ENCODE measurements at regions not wholly inside any gene's neighbourhood (a gene's known extent, or its start where the extent isn't known, plus 50 kb on each side); places are given as distances from the start of the nearest gene placed in this dataset.

DNA sequence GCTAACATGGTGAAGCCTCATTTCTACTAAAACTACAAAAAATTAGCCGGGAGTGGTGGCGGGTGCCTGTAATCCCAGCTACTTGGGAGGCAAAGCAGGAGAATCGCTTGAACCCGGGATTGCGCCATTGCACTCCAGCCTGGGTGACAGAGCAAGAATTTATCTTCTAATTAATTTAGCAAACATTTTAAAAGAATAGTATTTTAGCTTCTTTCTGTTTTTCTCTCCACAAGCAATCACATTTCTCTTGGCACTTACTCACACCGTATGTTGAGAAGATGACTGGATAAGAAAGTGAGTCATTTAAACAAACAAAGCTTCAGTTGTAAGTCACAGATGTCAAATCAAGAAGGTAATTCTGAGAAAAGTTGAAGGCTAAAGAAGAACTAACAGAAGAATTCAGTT is 264.0 kb downstream of the ARL4A start:
- no peaks in the 10 kb centered on the region for H3K9me3 ChIP-seq (ENCODE audit: insufficient read depth, low read length)
- no peaks in the 10 kb centered on the region for H3K79me2 ChIP-seq (ENCODE audit: low read length)
- H3K4me2 ChIP-seq (ENCODE audit: low read length), result no peak overlapping the region
- H3K27me3 ChIP-seq (ENCODE audit: low read depth, low read length), result no peaks in the 10 kb centered on the region
- no peaks in the 10 kb centered on the region for H3K4me1 ChIP-seq (ENCODE audit: low read length)
- TF ChIP-seq, protein P1, sequence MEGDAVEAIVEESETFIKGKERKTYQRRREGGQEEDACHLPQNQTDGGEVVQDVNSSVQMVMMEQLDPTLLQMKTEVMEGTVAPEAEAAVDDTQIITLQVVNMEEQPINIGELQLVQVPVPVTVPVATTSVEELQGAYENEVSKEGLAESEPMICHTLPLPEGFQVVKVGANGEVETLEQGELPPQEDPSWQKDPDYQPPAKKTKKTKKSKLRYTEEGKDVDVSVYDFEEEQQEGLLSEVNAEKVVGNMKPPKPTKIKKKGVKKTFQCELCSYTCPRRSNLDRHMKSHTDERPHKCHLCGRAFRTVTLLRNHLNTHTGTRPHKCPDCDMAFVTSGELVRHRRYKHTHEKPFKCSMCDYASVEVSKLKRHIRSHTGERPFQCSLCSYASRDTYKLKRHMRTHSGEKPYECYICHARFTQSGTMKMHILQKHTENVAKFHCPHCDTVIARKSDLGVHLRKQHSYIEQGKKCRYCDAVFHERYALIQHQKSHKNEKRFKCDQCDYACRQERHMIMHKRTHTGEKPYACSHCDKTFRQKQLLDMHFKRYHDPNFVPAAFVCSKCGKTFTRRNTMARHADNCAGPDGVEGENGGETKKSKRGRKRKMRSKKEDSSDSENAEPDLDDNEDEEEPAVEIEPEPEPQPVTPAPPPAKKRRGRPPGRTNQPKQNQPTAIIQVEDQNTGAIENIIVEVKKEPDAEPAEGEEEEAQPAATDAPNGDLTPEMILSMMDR (IDR thresholded peaks at IDR 0.05; ENCODE audit: low read depth, low read length), result no peak
- no peak for TF ChIP-seq EZH2phosphoT487 (IDR thresholded peaks at IDR 0.05; ENCODE audit: low read depth)
- no peaks in the 10 kb centered on the region for H4K20me1 ChIP-seq (ENCODE audit: insufficient read depth, low read length)
- H2AFZ ChIP-seq (ENCODE audit: low read depth, low read length), result no peak overlapping the region
- no peak overlapping the region for H3K9ac ChIP-seq (ENCODE audit: low read length)
- no peaks in the 10 kb centered on the region for H3K36me3 ChIP-seq (replicated peaks; ENCODE audit: low read depth, low read length)
- no peak overlapping the region for H3K4me3 ChIP-seq (ENCODE audit: low read length)
- no peak overlapping the region for H3K27ac ChIP-seq (ENCODE audit: low read length)

DNA sequence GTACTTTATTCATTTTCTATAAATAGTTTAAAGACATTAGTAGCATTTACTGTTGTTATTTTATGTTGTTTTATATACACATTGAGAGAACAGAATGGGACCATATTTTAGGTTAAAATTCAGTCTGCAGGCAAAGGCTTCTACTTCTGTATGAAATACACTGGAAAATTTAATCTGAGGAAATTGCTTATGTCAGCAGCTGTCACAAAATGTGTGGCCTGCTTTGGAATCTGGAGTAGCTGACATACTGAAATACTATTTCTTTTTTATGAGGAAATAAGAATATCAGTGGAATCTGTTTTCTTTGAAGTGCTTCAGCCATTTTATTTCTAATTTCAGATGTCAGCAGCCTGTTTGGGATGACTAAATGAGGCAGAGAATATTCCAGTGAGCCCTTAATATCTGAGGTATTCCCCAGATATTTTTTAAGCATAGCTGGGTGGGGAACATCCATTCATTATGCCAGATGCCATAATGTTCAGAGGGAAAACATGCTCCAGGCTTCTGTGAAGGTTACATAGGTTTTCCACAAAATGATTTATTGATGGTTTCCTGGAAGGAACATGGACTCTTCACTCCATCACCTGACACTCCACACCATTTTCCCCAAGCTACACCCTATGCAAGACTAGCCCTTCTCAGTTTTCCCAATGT is 267.1 kb downstream of the ARL4A start:
- Histone ChIP-seq H3K27me3 (ENCODE audit: low read depth, low read length) (no peaks in the 10 kb centered on the region), H3K36me3 (replicated peaks; ENCODE audit: low read depth, low read length) (no peaks in the 10 kb centered on the region), H3K79me2 (ENCODE audit: low read length) (no peaks in the 10 kb centered on the region), H4K20me1 (ENCODE audit: insufficient read depth, low read length) (no peaks in the 10 kb centered on the region), H3K9me3 (ENCODE audit: insufficient read depth, low read length) (no peaks in the 10 kb centered on the region), H3K4me1 (ENCODE audit: low read length) (no peaks in the 10 kb centered on the region), H3K4me2 (ENCODE audit: low read length) (no peak overlapping the region), H3K27ac (ENCODE audit: low read length) (no peak overlapping the region), H3K4me3 (ENCODE audit: low read length) (no peak overlapping the region), H2AFZ (ENCODE audit: low read depth, low read length) (no peak overlapping the region), H3K9ac (ENCODE audit: low read length) (no peak overlapping the region)
- TF ChIP-seq, protein P1 (IDR thresholded peaks at IDR 0.05; ENCODE audit: low read depth, low read length), result no peak
- no peak for TF ChIP-seq EZH2phosphoT487 (IDR thresholded peaks at IDR 0.05; ENCODE audit: low read depth)

DNA sequence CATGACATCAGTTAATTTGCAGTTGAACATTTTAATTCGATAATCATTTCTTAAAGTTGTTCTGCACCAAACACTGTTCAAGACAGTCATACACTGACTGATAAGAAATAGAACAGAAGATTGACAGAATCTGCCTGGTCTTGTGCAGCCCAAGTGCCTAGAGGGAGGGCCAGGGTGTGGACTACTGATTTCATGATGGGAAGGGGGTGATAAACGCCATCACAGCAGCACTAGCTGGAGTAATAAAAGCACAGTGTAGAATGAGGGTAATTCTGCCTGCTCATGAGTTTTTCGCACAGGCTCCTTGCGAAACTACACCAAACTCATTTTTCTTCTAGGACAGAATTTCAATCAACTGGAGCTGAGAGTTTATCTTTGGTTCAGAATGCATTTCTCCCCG is 270.1 kb downstream of the ARL4A start:
- H3K27ac ChIP-seq (ENCODE audit: low read length), result no peak overlapping the region

DNA sequence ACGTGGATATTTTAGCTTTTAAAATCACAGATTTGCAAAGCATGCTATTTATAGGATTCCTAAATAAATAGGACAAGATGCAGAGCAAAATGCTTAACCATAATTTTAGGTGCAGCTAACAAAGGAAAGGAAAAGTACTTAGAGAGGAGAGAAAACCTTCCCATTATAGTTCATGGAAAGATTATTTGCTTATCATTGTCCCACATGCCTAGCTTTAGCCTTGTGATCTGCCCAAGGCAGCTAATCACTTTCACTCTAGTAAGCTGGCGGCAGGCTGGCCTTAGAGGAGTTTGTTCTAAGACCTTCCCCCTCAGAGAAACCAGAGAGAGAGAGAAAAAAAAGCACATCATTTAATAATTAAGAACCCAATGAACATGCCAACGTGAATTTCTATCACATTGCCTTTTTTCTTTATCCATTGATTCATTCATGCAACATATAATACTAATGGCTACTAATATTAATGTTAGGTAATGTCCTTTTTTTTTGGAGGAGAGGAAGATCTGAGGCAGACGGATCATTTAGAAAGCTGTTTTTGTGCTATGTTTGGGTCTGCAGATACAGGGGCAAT is 274.6 kb downstream of the ARL4A start:
- Histone ChIP-seq H3K36me3 (replicated peaks; ENCODE audit: low read depth, low read length) (no peaks in the 10 kb centered on the region), H3K79me2 (ENCODE audit: low read length) (no peaks in the 10 kb centered on the region), H3K27me3 (ENCODE audit: low read depth, low read length) (no peaks in the 10 kb centered on the region), H3K9me3 (ENCODE audit: insufficient read depth, low read length) (no peaks in the 10 kb centered on the region), H3K4me1 (ENCODE audit: low read length) (no peaks in the 10 kb centered on the region), H3K4me2 (ENCODE audit: low read length) (no peak overlapping the region), H3K9ac (ENCODE audit: low read length) (no peak overlapping the region), H3K4me3 (ENCODE audit: low read length) (no peak overlapping the region), H2AFZ (ENCODE audit: low read depth, low read length) (no peak overlapping the region), H4K20me1 (ENCODE audit: insufficient read depth, low read length) (no peaks in the 10 kb centered on the region), H3K27ac (ENCODE audit: low read length) (no peak overlapping the region)
- no peak for TF ChIP-seq EZH2phosphoT487 (IDR thresholded peaks at IDR 0.05; ENCODE audit: low read depth)
- TF ChIP-seq, protein P1 (IDR thresholded peaks at IDR 0.05; ENCODE audit: low read depth, low read length), result no peak

More for the DNA sequence above, 270.1 kb downstream of the ARL4A start:
- TF ChIP-seq EZH2phosphoT487 (IDR thresholded peaks at IDR 0.05; ENCODE audit: low read depth), result no peak
- no peaks in the 10 kb centered on the region for H3K4me1 ChIP-seq (ENCODE audit: low read length)
- no peaks in the 10 kb centered on the region for H3K36me3 ChIP-seq (replicated peaks; ENCODE audit: low read depth, low read length)
- H3K79me2 ChIP-seq (ENCODE audit: low read length), result no peaks in the 10 kb centered on the region
- no peak overlapping the region for H3K4me2 ChIP-seq (ENCODE audit: low read length)
- no peak overlapping the region for H2AFZ ChIP-seq (ENCODE audit: low read depth, low read length)
- H3K4me3 ChIP-seq (ENCODE audit: low read length), result no peak overlapping the region
- H3K27me3 ChIP-seq (ENCODE audit: low read depth, low read length), result no peaks in the 10 kb centered on the region
- H3K9me3 ChIP-seq (ENCODE audit: insufficient read depth, low read length), result no peaks in the 10 kb centered on the region
- H3K9ac ChIP-seq (ENCODE audit: low read length), result no peak overlapping the region
- H4K20me1 ChIP-seq (ENCODE audit: insufficient read depth, low read length), result no peaks in the 10 kb centered on the region

Measured in OCI-LY3 (cell line).